Sigmoid colon (tissue), 6 donors: ENCODE measurements at regions not wholly inside any gene's neighbourhood (a gene's known extent, or its start where the extent isn't known, plus 50 kb on each side); places are given as distances from the start of the nearest gene placed in this dataset.

ENCODE experiments used
- DNase-seq: peaks from one replicate; pipeline ENCODE4 v3.0.0-alpha.2; 2019
- H3K27ac ChIP-seq, 4 donors: fragments of 200-600 bp; sonication (generic); one replicate each; pipeline ENCODE4 v1.5.1; 2016 to 2019; ENCODE audit warnings: mild to moderate bottlenecking in 1 of 4
- H3K27me3 ChIP-seq, 3 donors: fragments of 200-600 bp; sonication (generic); one replicate each; pipeline ENCODE4 v1.5.1; 2019; ENCODE audit warnings: mild to moderate bottlenecking in 1 of 3
- H3K36me3 ChIP-seq, 4 donors: fragments of 200-600 bp; sonication (generic); one replicate each; pipeline ENCODE4 v1.5.1; 2016 to 2019
- H3K4me1 ChIP-seq, 4 donors: fragments of 200-600 bp; sonication (generic); one replicate each; pipeline ENCODE4 v1.5.1; 2017 to 2019
- H3K4me3 ChIP-seq, 4 donors: fragments of 200-600 bp; sonication (generic); one replicate each; pipeline ENCODE4 v1.5.1; 2017 to 2019; ENCODE audit warnings: mild to moderate bottlenecking in 2 of 4, moderate library complexity in 1 of 4
- H3K9me3 ChIP-seq, 4 donors: fragments of 200-600 bp in 3 of 4; sonication (generic) in 3 of 4; one replicate each; pipeline versions ENCODE4 v1.5.1 to v1.6.1; 2013 to 2019
- CTCF ChIP-seq, 4 experiments: fragments of 450-650 bp in 3 of 4; fragments of 200-600 bp in 1 of 4; IDR thresholded peaks; one replicate each; pipeline ENCODE4 v1.5.1; 2016 to 2019; ENCODE audit warnings: antibody characterized with exemption in 4 of 4, mild to moderate bottlenecking in 3 of 4, moderate library complexity in 2 of 4
- EP300 ChIP-seq, 4 donors: sonication (generic); formaldehyde crosslinking; IDR thresholded peaks; one replicate each; pipeline ENCODE4 v1.6.1; 2017; ENCODE audit warnings: antibody characterized with exemption in 4 of 4
- POLR2A ChIP-seq, 2 donors: fragments of 450-650 bp; IDR thresholded peaks; one replicate each; pipeline ENCODE4 v1.6.1; 2016; ENCODE audit warnings: antibody characterized with exemption in 2 of 2, mild to moderate bottlenecking in 2 of 2, moderate library complexity in 2 of 2
- POLR2AphosphoS5 ChIP-seq, 4 donors: sonication (generic); formaldehyde crosslinking; IDR thresholded peaks; one replicate each; pipeline ENCODE4 v1.6.1; 2017; ENCODE audit warnings: antibody characterized with exemption in 4 of 4
- WGBS, 2 donors: extraction: QIAGEN DNeasy Blood & Tissue Kit; methylation state at CpG; one replicate each; pipeline ENCODE4 v1.1.7; 2013; 5-methylcytosine and 5-hydroxymethylcytosine counted together
- intact Hi-C: fragments of 100-400 bp; cut with DNase I; formaldehyde crosslinking; loops from one replicate; pipeline ENCODE4 v1.15.1; 2023
- small RNA-seq, 3 donors: library from RNA; depleted of rRNA; stranded (forward); fragments of <200 nt; gene quantifications; one replicate each; pipeline ENCODE3, GENCODE V24; 2016
- donor health status: healthy with polysubstance abuse.
- donor health status: healthy.

GRCh38 chr1:38102636-38103035, 56.0 kb upstream of the POU3F1 start:
- Histone ChIP-seq H3K36me3 (no peaks in the 10 kb centered on the region), H3K9me3 (no peaks in the 10 kb centered on the region), H3K27me3 (no peaks in the 10 kb centered on the region), H3K4me1 (no peaks in the 10 kb centered on the region), H3K4me3 (no peak overlapping the region), H3K27ac (no peak overlapping the region)
- TF ChIP-seq POLR2A (IDR thresholded peaks at IDR 0.05): no peak
- no peak for TF ChIP-seq EP300 (IDR thresholded peaks at IDR 0.05)
- no peak for TF ChIP-seq POLR2AphosphoS5 (IDR thresholded peaks at IDR 0.05)
- TF ChIP-seq CTCF (IDR thresholded peaks at IDR 0.05): no peak
- WGBS, 2 donors: 79 to 85% methylated on average over 3 of the region's 3 CpGs
- no peak for DNase-seq
- intact Hi-C loops: no loop called here

- DNase-seq: no peak
- H3K36me3 ChIP-seq: no peaks in the 10 kb centered on the region
- intact Hi-C loops: no loop called here
- 78 to 82% methylated on average over 8 of the region's 8 CpGs for WGBS, 2 donors
- no peak overlapping the region for H3K27ac ChIP-seq
- no peaks in the 10 kb centered on the region for H3K9me3 ChIP-seq
- H3K27me3 ChIP-seq: peaks cover 0 to 3% (median 0%) of the 10 kb centered on the region in 3 donors
- H3K4me1 ChIP-seq: no peaks in the 10 kb centered on the region
- H3K4me3 ChIP-seq: no peak overlapping the region
- TF ChIP-seq POLR2A (IDR thresholded peaks at IDR 0.05): no peak
- no peak for TF ChIP-seq EP300 (IDR thresholded peaks at IDR 0.05)
- TF ChIP-seq CTCF (IDR thresholded peaks at IDR 0.05): no peak
These were observed 54.6 kb upstream of the POU3F1 start for GRCh38 chr1:38101037-38101785.

GRCh38 chr1:38098101-38098847, 51.7 kb upstream of the POU3F1 start:
- DNase-seq: no peak
- Histone ChIP-seq H3K27me3 (peaks cover 0 to 3% (median 0%) of the 10 kb centered on the region in 3 donors), H3K4me1 (no peaks in the 10 kb centered on the region), H3K27ac (no peak overlapping the region), H3K9me3 (no peaks in the 10 kb centered on the region), H3K36me3 (no peaks in the 10 kb centered on the region), H3K4me3 (no peak overlapping the region)
- 72 to 81% methylated on average over 18 of the region's 18 CpGs for WGBS, 2 donors
- intact Hi-C loops: no loop called here
- no peak for TF ChIP-seq POLR2A (IDR thresholded peaks at IDR 0.05)
- TF ChIP-seq CTCF (IDR thresholded peaks at IDR 0.05): no peak
- TF ChIP-seq POLR2AphosphoS5 (IDR thresholded peaks at IDR 0.05): no peak
- TF ChIP-seq EP300 (IDR thresholded peaks at IDR 0.05): no peak

GRCh38 chr1:38097284-38097898, 50.8 kb upstream of the POU3F1 start:
- no peaks in the 10 kb centered on the region for H3K4me1 ChIP-seq
- DNase-seq: no peak
- no peaks in the 10 kb centered on the region for H3K36me3 ChIP-seq
- 24 to 69% methylated on average over 19 of the region's 19 CpGs for WGBS, 2 donors
- no peaks in the 10 kb centered on the region for H3K9me3 ChIP-seq
- H3K27ac ChIP-seq: no peak overlapping the region
- intact Hi-C loops: no loop called here
- TF ChIP-seq CTCF (IDR thresholded peaks at IDR 0.05): no peak
- no peak for TF ChIP-seq POLR2A (IDR thresholded peaks at IDR 0.05)
- no peak for TF ChIP-seq POLR2AphosphoS5 (IDR thresholded peaks at IDR 0.05)
- no peak for TF ChIP-seq EP300 (IDR thresholded peaks at IDR 0.05)
- no peak overlapping the region for H3K4me3 ChIP-seq
- H3K27me3 ChIP-seq: peaks cover 0 to 9% (median 0%) of the 10 kb centered on the region in 3 donors

Small RNAs in the stretch of these regions (small RNA-seq; reads per million reads assigned to genes)
- 0 reads per million in 3 donors for gene RNU6-753P
